GM19239 (cell line): ENCODE measurements at regions not wholly inside any gene's neighbourhood (a gene's known extent, or its start where the extent isn't known, plus 50 kb on each side); places are given as distances from the start of the nearest gene placed in this dataset.

ENCODE experiments used
- DNase-seq: peaks from one replicate; pipeline ENCODE4 v3.0.0; 2011; ENCODE audit warnings: low spot score; ENCODE audit not compliant: insufficient read length
- FAIRE-seq: peaks from 2 replicates; lab custom pipeline; 2011; peaks lifted over from hg19 to GRCh38; lab: Jason Lieb, UNC

- FAIRE-seq (no peak), DNase-seq (no peak)
These were observed 291.5 kb downstream of the ZNF536 start for GRCh38 chr19:30663611-30664174.

GRCh38 chr19:30662211-30662861, 290.2 kb downstream of the ZNF536 start:
- FAIRE-seq (no peak), DNase-seq (no peak)

GRCh38 chr19:30659638-30660037, 287.5 kb downstream of the ZNF536 start:
- DNase-seq (no peak), FAIRE-seq (no peak)

- no peak for DNase-seq
- no peak for FAIRE-seq
These were observed 284.4 kb downstream of the ZNF536 start for GRCh38 chr19:30656520-30657100.

- no peak for DNase-seq
- no peak for FAIRE-seq
These were observed 281.6 kb downstream of the ZNF536 start for GRCh38 chr19:30653646-30654386.

GRCh38 chr19:30652751-30653150, 280.6 kb downstream of the ZNF536 start:
- FAIRE-seq = no peak
- no peak for DNase-seq

GRCh38 chr19:30651691-30652090, 279.5 kb downstream of the ZNF536 start:
- FAIRE-seq = no peak
- no peak for DNase-seq

- FAIRE-seq (no peak), DNase-seq (no peak)
These were observed 278.9 kb downstream of the ZNF536 start for GRCh38 chr19:30651066-30651465.

- no peak for FAIRE-seq
These were observed 277.9 kb downstream of the ZNF536 start for GRCh38 chr19:30649934-30650614.

GRCh38 chr19:30648866-30649862, 277.0 kb downstream of the ZNF536 start:
- no peak for FAIRE-seq

More at GRCh38 chr19:30649934-30650614, 277.9 kb downstream of the ZNF536 start:
- peak; percentile 20 for DNase-seq

GRCh38 chr19:30647891-30648720, 275.9 kb downstream of the ZNF536 start:
- DNase-seq = no peak
- FAIRE-seq = no peak

More at GRCh38 chr19:30648866-30649862, 277.0 kb downstream of the ZNF536 start:
- DNase-seq = no peak

GRCh38 chr19:30646806-30647205, 274.6 kb downstream of the ZNF536 start:
- DNase-seq = no peak
- FAIRE-seq = no peak

GRCh38 chr19:30645946-30646577, 273.9 kb downstream of the ZNF536 start:
- FAIRE-seq (no peak), DNase-seq (no peak)

- no peak for FAIRE-seq
These were observed 268.2 kb downstream of the ZNF536 start for GRCh38 chr19:30640252-30640965.

GRCh38 chr19:30638889-30639288, 266.7 kb downstream of the ZNF536 start:
- no peak for FAIRE-seq
- DNase-seq = no peak

More at GRCh38 chr19:30640252-30640965, 268.2 kb downstream of the ZNF536 start:
- no peak for DNase-seq

- DNase-seq (no peak), FAIRE-seq (no peak)
These were observed 265.7 kb downstream of the ZNF536 start for GRCh38 chr19:30637926-30638325.
